Natural killer cell treated with Interleukin-12 subunit alpha and Interleukin-12 subunit beta and Interleukin-15 and Interleukin-18, amount 100 ng/mL, for 72 hours (primary cell): ENCODE measurements at regions not wholly inside any gene's neighbourhood (a gene's known extent, or its start where the extent isn't known, plus 50 kb on each side); places are given as distances from the start of the nearest gene placed in this dataset.

Source experiments
- ATAC-seq, 2 donors: fragments of 150-1000 bp; cut with Tn5 transposase in 1 of 2; sonication (Bioruptor Pico), chemical (Tn5 transposase) in 1 of 2; 2 replicates each; pipeline ENCODE4 v1.10.0; 2021
- DNase-seq: peaks from one replicate; pipeline ENCODE4 v3.0.0; 2022; ENCODE audit warnings: low spot score
- H3K27ac Mint-ChIP-seq, 2 donors: 1 replicate in 1 of 2; 2 replicates in 1 of 2; pipeline ENCODE4 v1.8.0; 2022; ENCODE audit warnings: mixed read lengths in 2 of 2, mild to moderate bottlenecking in 1 of 2, moderate library complexity in 1 of 2
- H3K27me3 Mint-ChIP-seq, 2 donors: 1 replicate in 1 of 2; 2 replicates in 1 of 2; pipeline ENCODE4 v1.8.0; 2022; ENCODE audit warnings: mixed read lengths in 2 of 2
- H3K36me3 Mint-ChIP-seq: one replicate; pipeline ENCODE4 v1.8.0; 2022; ENCODE audit warnings: mixed read lengths
- H3K4me1 Mint-ChIP-seq, 2 donors: 1 replicate in 1 of 2; 2 replicates in 1 of 2; pipeline ENCODE4 v1.8.0; 2022; ENCODE audit warnings: low read depth in 2 of 2, mixed read lengths in 2 of 2, mild to moderate bottlenecking in 1 of 2
- H3K4me3 Mint-ChIP-seq: one replicate; pipeline ENCODE4 v1.8.0; 2022; ENCODE audit warnings: mixed read lengths
- H3K9me3 Mint-ChIP-seq: 2 replicates; pipeline ENCODE4 v1.8.0; 2022; ENCODE audit warnings: mixed read lengths

GRCh38 chr10:131766096-131766495 is 134.7 kb upstream of the PPP2R2D start:
- no peak overlapping the region for H3K4me3 Mint-ChIP-seq
- ATAC-seq (no peak), DNase-seq (no peak)
- no peaks in the 10 kb centered on the region for H3K4me1 Mint-ChIP-seq
- no peaks in the 10 kb centered on the region for H3K9me3 Mint-ChIP-seq
- H3K27me3 Mint-ChIP-seq = peaks cover 3 to 22% of the 10 kb centered on the region in 2 donors
- H3K36me3 Mint-ChIP-seq = no peaks in the 10 kb centered on the region
- H3K27ac Mint-ChIP-seq = no peak overlapping the region

- ATAC-seq (no peak), DNase-seq (no peak)
- peaks cover 0 to 8% of the 10 kb centered on the region in 2 donors for H3K27me3 Mint-ChIP-seq
- no peaks in the 10 kb centered on the region for H3K4me1 Mint-ChIP-seq
- no peaks in the 10 kb centered on the region for H3K9me3 Mint-ChIP-seq
- H3K4me3 Mint-ChIP-seq = no peak overlapping the region
- no peaks in the 10 kb centered on the region for H3K36me3 Mint-ChIP-seq
- H3K27ac Mint-ChIP-seq = no peak overlapping the region
Observed at GRCh38 chr10:131767716-131768115, 133.1 kb upstream of the PPP2R2D start.

- no peak for ATAC-seq
- H3K27ac Mint-ChIP-seq = no peak overlapping the region
- H3K27me3 Mint-ChIP-seq = no peaks in the 10 kb centered on the region
- no peaks in the 10 kb centered on the region for H3K9me3 Mint-ChIP-seq
- DNase-seq = no peak
- H3K4me3 Mint-ChIP-seq = no peak overlapping the region
- H3K36me3 Mint-ChIP-seq = no peaks in the 10 kb centered on the region
- H3K4me1 Mint-ChIP-seq = no peaks in the 10 kb centered on the region
Observed at GRCh38 chr10:131769571-131770410, 131.0 kb upstream of the PPP2R2D start.

- H3K9me3 Mint-ChIP-seq = no peaks in the 10 kb centered on the region
- no peaks in the 10 kb centered on the region for H3K36me3 Mint-ChIP-seq
- H3K27me3 Mint-ChIP-seq = no peaks in the 10 kb centered on the region
- no peak overlapping the region for H3K4me3 Mint-ChIP-seq
- DNase-seq (no peak), ATAC-seq (no peak)
- no peak overlapping the region for H3K27ac Mint-ChIP-seq
- H3K4me1 Mint-ChIP-seq = no peaks in the 10 kb centered on the region
Observed at GRCh38 chr10:131770946-131771633, 129.7 kb upstream of the PPP2R2D start.

GRCh38 chr10:131771634-131772358 is 129.0 kb upstream of the PPP2R2D start:
- ATAC-seq = peak in 1 of 2 donors; percentile 55
- Mint-ChIP-seq H3K4me1 (no peaks in the 10 kb centered on the region), H3K36me3 (peaks cover 5% of the 10 kb centered on the region), H3K27me3 (no peaks in the 10 kb centered on the region), H3K4me3 (no peak overlapping the region), H3K27ac (no peak overlapping the region), H3K9me3 (peaks cover 5% of the 10 kb centered on the region)
- peak; percentile 49 for DNase-seq

- peaks cover 11% of the 10 kb centered on the region for H3K36me3 Mint-ChIP-seq
- peaks cover 9% of the 10 kb centered on the region for H3K9me3 Mint-ChIP-seq
- ATAC-seq = no peak
- H3K27ac Mint-ChIP-seq = no peak overlapping the region
- H3K4me3 Mint-ChIP-seq = no peak overlapping the region
- DNase-seq = peak; percentile 37
- no peaks in the 10 kb centered on the region for H3K4me1 Mint-ChIP-seq
- no peaks in the 10 kb centered on the region for H3K27me3 Mint-ChIP-seq
Observed at GRCh38 chr10:131772441-131772840, 128.4 kb upstream of the PPP2R2D start.

GRCh38 chr10:131773370-131774343 is 127.2 kb upstream of the PPP2R2D start:
- H3K4me3 Mint-ChIP-seq = no peak overlapping the region
- DNase-seq (peak; percentile 38), ATAC-seq (no peak)
- peaks cover 19% of the 10 kb centered on the region for H3K36me3 Mint-ChIP-seq
- peaks cover 17% of the 10 kb centered on the region for H3K9me3 Mint-ChIP-seq
- no peaks in the 10 kb centered on the region for H3K4me1 Mint-ChIP-seq
- no peaks in the 10 kb centered on the region for H3K27me3 Mint-ChIP-seq
- no peak overlapping the region for H3K27ac Mint-ChIP-seq

- ATAC-seq (no peak), DNase-seq (peak; percentile 26)
- H3K27me3 Mint-ChIP-seq = peaks cover 0 to 1% of the 10 kb centered on the region in 2 donors
- no peak overlapping the region for H3K4me3 Mint-ChIP-seq
- peaks cover 17% of the 10 kb centered on the region for H3K9me3 Mint-ChIP-seq
- peaks cover 19% of the 10 kb centered on the region for H3K36me3 Mint-ChIP-seq
- no peaks in the 10 kb centered on the region for H3K4me1 Mint-ChIP-seq
- no peak overlapping the region for H3K27ac Mint-ChIP-seq
Observed at GRCh38 chr10:131774681-131775085, 126.1 kb upstream of the PPP2R2D start.

GRCh38 chr10:131775433-131775832 is 125.4 kb upstream of the PPP2R2D start:
- peaks cover 19% of the 10 kb centered on the region for H3K36me3 Mint-ChIP-seq
- no peak for ATAC-seq
- no peak overlapping the region for H3K27ac Mint-ChIP-seq
- no peaks in the 10 kb centered on the region for H3K4me1 Mint-ChIP-seq
- H3K4me3 Mint-ChIP-seq = no peak overlapping the region
- peaks cover 17% of the 10 kb centered on the region for H3K9me3 Mint-ChIP-seq
- H3K27me3 Mint-ChIP-seq = peaks cover 0 to 2% of the 10 kb centered on the region in 2 donors
- peak; percentile 46 for DNase-seq

GRCh38 chr10:131775833-131776232 is 125.0 kb upstream of the PPP2R2D start:
- Mint-ChIP-seq H3K36me3 (peaks cover 19% of the 10 kb centered on the region), H3K27me3 (peaks cover 0 to 2% of the 10 kb centered on the region in 2 donors), H3K9me3 (peaks cover 17% of the 10 kb centered on the region), H3K27ac (no peak overlapping the region), H3K4me1 (no peaks in the 10 kb centered on the region), H3K4me3 (no peak overlapping the region)
- no peak for ATAC-seq
- DNase-seq = no peak

- peaks cover 19% of the 10 kb centered on the region for H3K36me3 Mint-ChIP-seq
- H3K4me1 Mint-ChIP-seq = no peaks in the 10 kb centered on the region
- peaks cover 17% of the 10 kb centered on the region for H3K9me3 Mint-ChIP-seq
- peaks cover 0 to 2% of the 10 kb centered on the region in 2 donors for H3K27me3 Mint-ChIP-seq
- no peak for ATAC-seq
- DNase-seq = peak; percentile 15
- H3K27ac Mint-ChIP-seq = no peak overlapping the region
- no peak overlapping the region for H3K4me3 Mint-ChIP-seq
Observed at GRCh38 chr10:131776496-131776895, 124.3 kb upstream of the PPP2R2D start.

GRCh38 chr10:131777162-131777561 is 123.6 kb upstream of the PPP2R2D start:
- peak; percentile 25 for DNase-seq
- Mint-ChIP-seq H3K4me1 (no peaks in the 10 kb centered on the region), H3K36me3 (peaks cover 19% of the 10 kb centered on the region), H3K27ac (no peak overlapping the region), H3K27me3 (peaks cover 0 to 2% of the 10 kb centered on the region in 2 donors), H3K9me3 (peaks cover 17% of the 10 kb centered on the region), H3K4me3 (no peak overlapping the region)
- ATAC-seq = no peak

- no peak overlapping the region for H3K4me3 Mint-ChIP-seq
- H3K9me3 Mint-ChIP-seq = peaks cover 17% of the 10 kb centered on the region
- ATAC-seq = no peak
- H3K27ac Mint-ChIP-seq = no peak overlapping the region
- H3K36me3 Mint-ChIP-seq = peaks cover 19% of the 10 kb centered on the region
- H3K4me1 Mint-ChIP-seq = no peaks in the 10 kb centered on the region
- H3K27me3 Mint-ChIP-seq = peaks cover 0 to 2% of the 10 kb centered on the region in 2 donors
- DNase-seq = no peak
Observed at GRCh38 chr10:131777921-131778320, 122.9 kb upstream of the PPP2R2D start.
